Right lobe of liver (tissue), 6 donors: ENCODE measurements at regions not wholly inside any gene's neighbourhood (a gene's known extent, or its start where the extent isn't known, plus 50 kb on each side); places are given as distances from the start of the nearest gene placed in this dataset.

ENCODE experiments used
- ATAC-seq, 4 donors: fragments of 200-7000 bp; cut with Tn5 transposase; one replicate each; pipeline ENCODE4 v1.9.1; 2020; ENCODE audit warnings: mild to moderate bottlenecking in 4 of 4, moderate library complexity in 4 of 4
- DNase-seq, 3 donors: peaks; one replicate each; pipeline ENCODE4 v3.0.0-alpha.2; 2020
- H3K27ac ChIP-seq, 3 donors: fragments of 200-600 bp; one replicate each; pipeline ENCODE4 v1.8.0; 2022
- H3K27me3 ChIP-seq, 2 donors: fragments of 200-600 bp; one replicate each; pipeline ENCODE4 v1.8.0; 2022
- H3K36me3 ChIP-seq, 4 donors: fragments of 200-600 bp; sonication (generic) in 1 of 4; one replicate each; pipeline versions ENCODE4 v1.5.1 to v1.8.0; 2017 to 2022; ENCODE audit warnings: control low read depth in 1 of 4
- H3K4me1 ChIP-seq, 4 donors: fragments of 200-600 bp; sonication (generic) in 1 of 4; one replicate each; pipeline versions ENCODE4 v1.5.1 to v1.8.0; 2017 to 2022; ENCODE audit warnings: control low read depth in 1 of 4
- H3K4me3 ChIP-seq, 3 donors: fragments of 200-600 bp; one replicate each; pipeline ENCODE4 v1.8.0; 2022
- H3K9me3 ChIP-seq, 4 donors: fragments of 200-600 bp; sonication (generic) in 1 of 4; one replicate each; pipeline versions ENCODE4 v1.5.1 to v1.8.0; 2017 to 2022; ENCODE audit warnings: control low read depth in 1 of 4
- POLR2A ChIP-seq: fragments of 450-650 bp; IDR thresholded peaks from one replicate; pipeline ENCODE4 v1.6.1; 2017; ENCODE audit warnings: antibody characterized with exemption, mild to moderate bottlenecking
- WGBS: methylation state at CpG from one replicate; pipeline ENCODE4 v1.1.6; 2018; ENCODE audit warnings: low coverage, low lambda C conversion rate; ENCODE audit not compliant: insufficient coverage; ENCODE audit errors: missing lambda C conversion rate; 5-methylcytosine and 5-hydroxymethylcytosine counted together
- intact Hi-C, 2 donors: fragments of 100-400 bp; cut with DNase I; formaldehyde crosslinking; loops; one replicate each; pipeline versions ENCODE4 v1.11.2 to v1.14.1; 2022
- TF ChIP-seq, protein P1 (sequence below), 4 donors: fragments of 200-600 bp in 3 of 4; fragments of 450-650 bp in 1 of 4; IDR thresholded peaks; one replicate each; pipeline versions ENCODE4 v1.5.1 to v1.8.0; 2016 to 2022; ENCODE audit warnings: antibody characterized with exemption in 4 of 4, mild to moderate bottlenecking in 2 of 4
- donor health status: DM: no; HTN: yes; CAD: no.
- donor health status: DM: no; HTN: no; CAD: no.
- donor health status: DM: no; HTN: no; CAD: no.
- donor health status: DM: no; HTN: yes; CAD: no.
- donor health status: DM: no; HTN: yes; CAD: no.

- intact Hi-C loops = no loop called here
- no peak overlapping the region for H3K4me3 ChIP-seq
Observed at GRCh38 chr13:30856005-30856790, 49.9 kb upstream of the MEDAG start.

More at GRCh38 chr13:30856005-30856790, 49.9 kb upstream of the MEDAG start:
- Histone ChIP-seq H3K9me3 (no peaks in the 10 kb centered on the region), H3K27ac (no peak overlapping the region), H3K4me1 (no peaks in the 10 kb centered on the region), H3K36me3 (no peaks in the 10 kb centered on the region), H3K27me3 (no peaks in the 10 kb centered on the region)
- TF ChIP-seq POLR2A = no peak
- TF ChIP-seq, protein P1, sequence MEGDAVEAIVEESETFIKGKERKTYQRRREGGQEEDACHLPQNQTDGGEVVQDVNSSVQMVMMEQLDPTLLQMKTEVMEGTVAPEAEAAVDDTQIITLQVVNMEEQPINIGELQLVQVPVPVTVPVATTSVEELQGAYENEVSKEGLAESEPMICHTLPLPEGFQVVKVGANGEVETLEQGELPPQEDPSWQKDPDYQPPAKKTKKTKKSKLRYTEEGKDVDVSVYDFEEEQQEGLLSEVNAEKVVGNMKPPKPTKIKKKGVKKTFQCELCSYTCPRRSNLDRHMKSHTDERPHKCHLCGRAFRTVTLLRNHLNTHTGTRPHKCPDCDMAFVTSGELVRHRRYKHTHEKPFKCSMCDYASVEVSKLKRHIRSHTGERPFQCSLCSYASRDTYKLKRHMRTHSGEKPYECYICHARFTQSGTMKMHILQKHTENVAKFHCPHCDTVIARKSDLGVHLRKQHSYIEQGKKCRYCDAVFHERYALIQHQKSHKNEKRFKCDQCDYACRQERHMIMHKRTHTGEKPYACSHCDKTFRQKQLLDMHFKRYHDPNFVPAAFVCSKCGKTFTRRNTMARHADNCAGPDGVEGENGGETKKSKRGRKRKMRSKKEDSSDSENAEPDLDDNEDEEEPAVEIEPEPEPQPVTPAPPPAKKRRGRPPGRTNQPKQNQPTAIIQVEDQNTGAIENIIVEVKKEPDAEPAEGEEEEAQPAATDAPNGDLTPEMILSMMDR (IDR thresholded peaks at IDR 0.05) = no peak
- ATAC-seq = no peak
- DNase-seq = no peak
- WGBS = 70% methylated on average over 8 of the region's 9 CpGs
